Smooth muscle cell (in vitro differentiated cells): ENCODE measurements at regions not wholly inside any gene's neighbourhood (a gene's known extent, or its start where the extent isn't known, plus 50 kb on each side); places are given as distances from the start of the nearest gene placed in this dataset.

ENCODE experiments used
- DNase-seq: peaks from one replicate; lab custom pipeline; 2025; ENCODE audit not compliant: unreplicated experiment; lab: John Stamatoyannopoulos, UW
- H2AFZ ChIP-seq: fragments of 200-600 bp; sonication (generic); 2 replicates; pipeline ENCODE4 v1.6.0; 2016; ENCODE audit warnings: antibody characterized with exemption, low read depth, mild to moderate bottlenecking
- H3F3A ChIP-seq: fragments of 200-600 bp; sonication (generic); 2 replicates; pipeline ENCODE4 v1.6.0; 2017; ENCODE audit warnings: antibody characterized with exemption, low read depth
- H3K27ac ChIP-seq: fragments of 200-600 bp; sonication (generic); 2 replicates; pipeline ENCODE4 v1.5.1; 2016; ENCODE audit warnings: low read depth, mild to moderate bottlenecking
- H3K27me3 ChIP-seq: fragments of 200-600 bp; sonication (generic); 2 replicates; pipeline ENCODE4 v1.6.1; 2016; ENCODE audit warnings: low read depth, mild to moderate bottlenecking
- H3K36me3 ChIP-seq: fragments of 200-600 bp; sonication (generic); 2 replicates; pipeline ENCODE4 v1.5.1; 2016; ENCODE audit warnings: low read depth
- H3K4me1 ChIP-seq: fragments of 200-600 bp; sonication (generic); 2 replicates; pipeline ENCODE4 v1.5.1; 2016; ENCODE audit warnings: low read depth
- H3K4me2 ChIP-seq: fragments of 200-600 bp; sonication (generic); 2 replicates; pipeline ENCODE4 v1.6.0; 2016; ENCODE audit warnings: mild to moderate bottlenecking
- H3K4me3 ChIP-seq: fragments of 200-600 bp; sonication (generic); 2 replicates; pipeline ENCODE4 v1.5.1; 2016; ENCODE audit warnings: mild to moderate bottlenecking
- H3K79me2 ChIP-seq: fragments of 200-600 bp; sonication (generic); 2 replicates; pipeline ENCODE4 v1.6.0; 2016; ENCODE audit warnings: low read depth, mild to moderate bottlenecking
- H3K9ac ChIP-seq: fragments of 200-600 bp; sonication (generic); 2 replicates; pipeline ENCODE4 v1.6.0; 2016; ENCODE audit warnings: low read depth
- H3K9me3 ChIP-seq: fragments of 200-600 bp; sonication (generic); replicated peaks from 2 replicates; pipeline ENCODE4 v1.5.1; 2016; ENCODE audit warnings: low read depth
- H4K20me1 ChIP-seq: fragments of 200-600 bp; sonication (generic); 2 replicates; pipeline ENCODE4 v1.6.0; 2016; ENCODE audit warnings: low read depth
- WGBS: methylation state at CpG from one replicate; pipeline ENCODE4 v1.1.7; 2016; ENCODE audit warnings: low lambda C conversion rate; 5-methylcytosine and 5-hydroxymethylcytosine counted together
- TF ChIP-seq, protein P1 (sequence below): fragments of 200-600 bp; sonication (generic); IDR thresholded peaks from 2 replicates; pipeline ENCODE4 v1.5.1; 2017; ENCODE audit warnings: borderline replicate concordance, mild to moderate bottlenecking, antibody characterized with exemption; ENCODE audit not compliant: insufficient read depth, poor library complexity, severe bottlenecking

DNA sequence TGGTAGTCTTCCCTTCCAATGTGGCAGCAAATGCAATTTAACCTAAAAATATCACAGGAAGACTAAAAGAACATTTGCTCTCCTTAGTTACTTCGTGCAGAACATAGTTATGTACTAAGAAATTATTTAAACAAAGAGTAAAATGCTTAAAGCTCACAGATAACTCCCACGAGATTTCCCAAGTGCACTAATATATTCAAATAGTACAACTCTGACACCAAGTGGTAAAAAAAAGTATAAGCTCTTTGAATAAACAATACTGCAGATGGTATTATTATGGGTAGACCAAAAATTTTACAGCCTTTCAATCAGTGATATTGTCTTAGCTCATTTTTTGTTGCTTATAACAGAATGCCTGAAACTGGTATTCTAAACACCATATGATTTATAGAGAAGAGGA, 52.8 kb upstream of the FILIP1 start:
- no peak overlapping the region for H3K27ac ChIP-seq
- no peaks in the 10 kb centered on the region for H3K27me3 ChIP-seq
- no peaks in the 10 kb centered on the region for H3K79me2 ChIP-seq
- H3K9ac ChIP-seq = no peak overlapping the region
- TF ChIP-seq, protein P1, sequence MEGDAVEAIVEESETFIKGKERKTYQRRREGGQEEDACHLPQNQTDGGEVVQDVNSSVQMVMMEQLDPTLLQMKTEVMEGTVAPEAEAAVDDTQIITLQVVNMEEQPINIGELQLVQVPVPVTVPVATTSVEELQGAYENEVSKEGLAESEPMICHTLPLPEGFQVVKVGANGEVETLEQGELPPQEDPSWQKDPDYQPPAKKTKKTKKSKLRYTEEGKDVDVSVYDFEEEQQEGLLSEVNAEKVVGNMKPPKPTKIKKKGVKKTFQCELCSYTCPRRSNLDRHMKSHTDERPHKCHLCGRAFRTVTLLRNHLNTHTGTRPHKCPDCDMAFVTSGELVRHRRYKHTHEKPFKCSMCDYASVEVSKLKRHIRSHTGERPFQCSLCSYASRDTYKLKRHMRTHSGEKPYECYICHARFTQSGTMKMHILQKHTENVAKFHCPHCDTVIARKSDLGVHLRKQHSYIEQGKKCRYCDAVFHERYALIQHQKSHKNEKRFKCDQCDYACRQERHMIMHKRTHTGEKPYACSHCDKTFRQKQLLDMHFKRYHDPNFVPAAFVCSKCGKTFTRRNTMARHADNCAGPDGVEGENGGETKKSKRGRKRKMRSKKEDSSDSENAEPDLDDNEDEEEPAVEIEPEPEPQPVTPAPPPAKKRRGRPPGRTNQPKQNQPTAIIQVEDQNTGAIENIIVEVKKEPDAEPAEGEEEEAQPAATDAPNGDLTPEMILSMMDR = peak; percentile 37
- no peak for DNase-seq
- no peak overlapping the region for H3K4me2 ChIP-seq
- H2AFZ ChIP-seq = peak overlapping the region; percentile 28
- H4K20me1 ChIP-seq = no peaks in the 10 kb centered on the region
- no peaks in the 10 kb centered on the region for H3K4me1 ChIP-seq
- no peaks in the 10 kb centered on the region for H3K36me3 ChIP-seq
- no peaks in the 10 kb centered on the region for H3K9me3 ChIP-seq
- H3F3A ChIP-seq = no peaks in the 10 kb centered on the region
- WGBS = 42% methylated on average over 2 of the region's 2 CpGs
- no peak overlapping the region for H3K4me3 ChIP-seq

DNA sequence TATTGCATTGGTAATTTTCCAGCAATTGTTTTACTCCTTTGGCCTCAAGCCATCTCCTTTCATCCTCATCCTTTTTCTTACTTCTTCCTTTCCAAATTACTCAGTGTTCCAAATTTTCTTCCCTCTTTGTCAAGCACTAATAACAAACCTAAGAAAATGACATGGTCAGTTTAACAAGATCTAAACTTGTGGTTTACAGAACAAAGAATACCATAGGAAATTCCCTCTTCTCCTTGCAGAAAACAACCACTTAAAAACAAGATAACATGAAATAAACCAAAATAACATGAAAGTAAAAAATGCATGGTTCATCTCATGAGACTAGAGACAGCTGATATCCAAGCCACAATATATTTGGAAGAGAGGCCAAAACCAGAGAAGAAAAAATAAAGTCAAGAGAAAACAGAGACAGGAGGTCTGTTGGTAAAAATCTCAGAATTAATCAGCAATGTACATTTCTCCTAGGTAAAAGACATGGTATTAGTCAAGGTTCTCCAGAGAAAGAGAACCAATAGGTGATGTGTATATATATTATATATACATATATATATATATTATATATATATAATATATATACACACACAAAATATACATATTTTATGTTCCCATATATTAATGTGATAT, 51.0 kb upstream of the SENP6 start:
- Histone ChIP-seq H3K4me2 (no peak overlapping the region), H3K27ac (no peak overlapping the region), H3K79me2 (no peaks in the 10 kb centered on the region), H3K4me3 (no peak overlapping the region), H3K27me3 (no peaks in the 10 kb centered on the region), H2AFZ (peak overlapping the region; percentile 51), H3F3A (peaks cover 2% of the 10 kb centered on the region), H3K4me1 (peaks cover 2% of the 10 kb centered on the region), H3K9me3 (no peaks in the 10 kb centered on the region), H3K36me3 (no peaks in the 10 kb centered on the region), H3K9ac (no peak overlapping the region), H4K20me1 (no peaks in the 10 kb centered on the region)
- DNase-seq = no peak
- TF ChIP-seq, protein P1 = no peak

DNA sequence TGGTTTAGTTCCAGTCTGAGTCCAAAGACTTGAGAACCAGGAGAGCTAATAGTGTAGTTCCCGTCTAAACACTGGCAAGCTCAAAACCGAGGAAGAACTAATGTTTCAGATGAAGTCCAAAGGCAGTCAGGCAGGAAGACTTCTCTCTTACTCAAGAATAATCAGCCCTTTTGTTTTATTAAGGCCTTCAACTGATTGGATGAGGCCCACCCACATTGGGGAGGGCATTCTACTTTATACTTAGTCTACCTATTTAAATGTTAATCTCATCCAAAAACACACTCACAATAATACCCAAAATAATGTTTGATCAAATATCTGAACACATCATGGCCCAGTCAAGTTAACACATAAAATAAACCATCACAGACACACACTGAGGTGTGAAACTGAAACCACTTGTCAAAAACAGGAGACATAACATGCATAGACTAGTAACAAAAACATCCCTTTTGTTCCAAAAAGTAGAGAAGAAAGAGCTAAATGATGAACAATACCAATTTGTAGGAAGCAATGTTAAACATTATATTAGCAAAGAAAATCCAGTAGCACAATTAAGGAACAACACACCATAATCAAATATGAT, 50.2 kb upstream of the SENP6 start:
- TF ChIP-seq, protein P1 = no peak
- H3K4me1 ChIP-seq = peaks cover 9% of the 10 kb centered on the region
- H3K27me3 ChIP-seq = no peaks in the 10 kb centered on the region
- no peak overlapping the region for H3K4me2 ChIP-seq
- H2AFZ ChIP-seq = no peak overlapping the region
- H3K9ac ChIP-seq = no peak overlapping the region
- H3K9me3 ChIP-seq = no peaks in the 10 kb centered on the region
- H3F3A ChIP-seq = peaks cover 4% of the 10 kb centered on the region
- H3K79me2 ChIP-seq = no peaks in the 10 kb centered on the region
- no peak overlapping the region for H3K4me3 ChIP-seq
- no peaks in the 10 kb centered on the region for H3K36me3 ChIP-seq
- WGBS = 88% methylated on average over 2 of the region's 2 CpGs
- DNase-seq = no peak
- H3K27ac ChIP-seq = no peak overlapping the region
- no peaks in the 10 kb centered on the region for H4K20me1 ChIP-seq
